Stimulated activated CD4-positive, alpha-beta T cell treated with anti-CD3 and anti-CD28 coated beads, TNF-alpha, amount 100 ng/mL, for 4 hours (primary cell): ENCODE measurements at regions not wholly inside any gene's neighbourhood (a gene's known extent, or its start where the extent isn't known, plus 50 kb on each side); places are given as distances from the start of the nearest gene placed in this dataset.

Source experiments
- DNase-seq, 3 experiments: peaks; one replicate each; pipeline ENCODE4 v3.0.0-alpha.2; 2020; ENCODE audit warnings: low read depth in 3 of 3

- no peak for DNase-seq
These were observed 277.1 kb downstream of the XXYLT1 start for GRCh38 chr3:194993896-194994295.

DNA sequence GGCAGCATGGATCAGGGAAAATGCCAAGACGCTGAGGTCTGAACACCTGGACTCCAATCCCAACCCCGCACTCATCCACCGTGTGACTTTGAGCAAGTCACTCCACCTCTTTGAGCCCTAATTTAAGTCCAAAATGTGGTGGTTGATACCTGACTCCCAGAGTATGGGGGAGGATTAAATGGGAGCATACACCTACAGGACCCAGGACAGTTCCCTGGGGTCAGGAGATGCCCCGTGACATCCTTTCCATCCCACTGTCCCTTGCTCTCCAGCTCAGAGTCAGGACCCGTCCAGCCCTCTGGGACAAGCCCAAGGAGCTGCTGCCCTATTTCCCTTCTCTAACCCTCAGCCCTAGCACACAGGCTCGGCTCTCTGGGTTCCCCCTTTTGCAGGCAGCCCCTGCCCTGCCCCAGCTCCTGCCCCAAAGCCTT, 276.4 kb downstream of the XXYLT1 start:
- no peak for DNase-seq

DNA sequence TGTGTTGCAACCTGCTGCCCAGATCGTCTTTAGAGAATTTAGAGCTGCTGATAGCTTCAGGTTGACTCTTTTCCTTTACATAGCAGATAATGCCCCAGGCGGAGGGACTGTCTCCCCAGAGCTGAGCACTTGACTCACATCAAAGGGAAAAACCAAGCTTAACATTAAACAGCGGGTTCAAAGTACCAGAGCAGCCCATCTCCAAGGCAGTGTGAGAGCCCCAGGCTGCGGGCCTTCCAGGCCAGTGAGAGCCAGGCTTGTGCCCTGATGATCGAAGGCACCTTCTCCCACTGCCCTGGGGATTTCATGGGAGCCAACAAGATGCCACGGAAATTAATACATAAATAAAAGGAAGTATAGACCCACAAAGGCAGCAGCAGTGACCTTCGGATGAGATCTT, 275.6 kb downstream of the XXYLT1 start:
- DNase-seq = no peak

- no peak for DNase-seq
These were observed 275.0 kb downstream of the XXYLT1 start for GRCh38 chr3:194995922-194996321.

DNA sequence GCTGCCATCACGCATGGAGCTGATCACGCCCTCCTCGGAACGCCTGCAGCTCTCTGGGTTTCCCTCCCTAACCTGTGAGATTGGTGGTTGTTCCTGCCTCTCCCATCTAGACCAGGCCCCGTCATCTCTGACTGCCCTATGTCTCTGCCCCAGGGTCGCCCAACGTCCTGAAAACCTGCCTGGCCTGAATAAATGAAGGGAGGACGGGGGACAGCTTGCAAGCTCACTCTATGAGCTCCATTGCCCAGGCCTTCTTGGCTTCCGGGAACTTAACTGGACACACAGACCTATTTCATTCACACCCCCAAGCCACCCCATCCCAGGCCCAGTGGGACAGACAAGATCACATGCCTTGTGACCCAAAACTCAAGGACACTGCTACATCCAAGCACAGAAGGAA, 274.2 kb downstream of the XXYLT1 start:
- no peak for DNase-seq

DNA sequence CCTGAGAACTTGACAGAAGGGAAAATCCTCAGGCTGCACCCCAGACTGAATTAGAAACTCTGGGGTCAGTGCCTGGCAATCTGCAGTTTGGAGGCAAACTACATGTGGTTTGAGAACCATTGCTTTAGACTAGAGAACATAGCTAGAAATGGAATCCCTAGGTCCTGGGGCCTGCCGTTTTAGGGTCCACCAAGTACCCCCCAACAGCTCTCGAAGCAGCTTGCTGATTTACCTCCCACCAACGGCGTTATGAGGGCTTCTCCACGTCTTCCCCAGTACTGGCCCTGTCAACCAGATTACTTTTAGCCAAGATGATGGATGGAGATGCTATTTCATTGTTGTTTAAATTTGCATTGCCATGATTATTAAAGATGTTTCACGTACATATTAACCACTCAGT, 272.5 kb downstream of the XXYLT1 start:
- DNase-seq = no peak

DNA sequence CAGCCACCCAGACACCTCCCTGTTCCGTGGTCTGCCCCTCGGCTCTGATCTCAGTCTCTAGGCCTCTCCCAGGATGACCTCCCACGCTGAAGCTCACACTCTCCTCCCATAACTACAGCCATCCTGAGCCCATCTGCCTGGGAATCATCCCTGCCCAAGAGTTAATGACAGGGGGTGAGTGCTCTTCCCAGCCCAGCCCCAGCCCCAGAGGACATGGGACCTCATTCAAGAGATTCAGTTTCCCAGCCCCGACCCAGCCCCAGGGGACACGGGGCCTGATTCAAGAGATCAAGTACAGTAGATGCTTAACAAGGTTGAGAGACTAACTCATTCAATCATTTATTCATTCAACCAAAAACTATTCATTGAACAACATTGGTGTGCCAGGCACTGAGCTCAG, 272.0 kb downstream of the XXYLT1 start:
- no peak for DNase-seq

DNA sequence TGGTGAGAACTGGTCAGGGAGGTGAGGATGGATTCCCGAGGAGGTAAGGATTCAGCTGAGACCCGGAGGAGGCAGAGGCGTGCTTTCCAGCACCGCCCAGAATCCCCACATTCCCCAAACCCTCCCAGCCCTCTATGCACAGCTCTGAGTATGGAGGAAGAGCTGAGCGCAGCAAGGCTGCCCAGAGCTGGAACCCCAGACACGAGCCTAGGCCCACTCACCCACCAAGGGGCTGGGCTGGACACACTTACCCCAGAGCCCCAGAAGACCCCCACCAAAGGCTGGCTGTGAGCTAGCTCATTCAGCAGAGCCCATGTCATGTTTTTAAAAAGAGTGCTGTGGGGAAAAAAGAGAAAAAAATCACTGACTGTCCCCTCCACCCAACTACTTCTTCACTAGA, 271.5 kb downstream of the XXYLT1 start:
- no peak for DNase-seq

GRCh38 chr3:195001261-195001660, 269.7 kb downstream of the XXYLT1 start:
- DNase-seq = no peak

DNA sequence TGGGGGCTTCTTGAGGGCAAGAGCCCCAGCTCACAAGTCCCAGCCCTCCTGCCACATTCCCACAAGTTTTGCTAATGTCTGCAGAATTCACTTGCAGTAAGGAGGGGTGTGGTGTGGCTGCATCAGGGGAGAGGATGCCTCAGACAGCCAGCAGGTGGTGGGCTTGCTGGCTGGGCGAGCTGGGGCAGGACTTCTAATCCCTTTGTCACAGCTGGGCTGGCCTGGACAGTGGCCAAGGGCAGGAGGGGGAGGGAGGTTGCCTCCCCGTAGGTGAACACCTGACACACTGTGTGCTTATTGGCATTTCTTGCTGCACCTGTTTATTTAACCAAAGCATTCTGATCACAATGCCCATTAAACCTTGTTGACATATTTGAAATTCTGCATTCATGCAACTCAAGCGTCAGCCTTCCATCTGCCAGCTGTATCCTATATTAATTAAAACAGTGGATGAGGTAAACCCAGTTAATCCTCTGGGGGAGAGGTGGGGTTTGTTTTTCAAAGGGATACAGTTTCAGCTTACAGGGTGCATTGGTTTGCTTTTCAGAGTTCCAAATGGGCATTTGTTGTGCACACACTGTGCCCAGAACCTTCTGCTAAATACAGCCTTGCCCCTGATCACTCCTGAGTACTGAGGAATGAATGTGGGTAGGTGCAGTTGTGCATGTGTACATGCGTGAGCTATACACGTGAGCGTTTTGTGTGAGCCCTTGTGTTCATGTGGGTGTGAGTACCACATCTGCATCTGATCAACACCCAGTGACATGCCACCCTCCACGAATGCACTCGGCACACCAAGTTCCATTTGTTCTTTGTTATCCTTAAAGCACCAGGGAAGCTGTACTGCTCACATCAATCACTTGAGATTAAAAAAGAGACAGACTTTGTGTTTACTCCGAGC, 268.7 kb downstream of the XXYLT1 start:
- no peak for DNase-seq

DNA sequence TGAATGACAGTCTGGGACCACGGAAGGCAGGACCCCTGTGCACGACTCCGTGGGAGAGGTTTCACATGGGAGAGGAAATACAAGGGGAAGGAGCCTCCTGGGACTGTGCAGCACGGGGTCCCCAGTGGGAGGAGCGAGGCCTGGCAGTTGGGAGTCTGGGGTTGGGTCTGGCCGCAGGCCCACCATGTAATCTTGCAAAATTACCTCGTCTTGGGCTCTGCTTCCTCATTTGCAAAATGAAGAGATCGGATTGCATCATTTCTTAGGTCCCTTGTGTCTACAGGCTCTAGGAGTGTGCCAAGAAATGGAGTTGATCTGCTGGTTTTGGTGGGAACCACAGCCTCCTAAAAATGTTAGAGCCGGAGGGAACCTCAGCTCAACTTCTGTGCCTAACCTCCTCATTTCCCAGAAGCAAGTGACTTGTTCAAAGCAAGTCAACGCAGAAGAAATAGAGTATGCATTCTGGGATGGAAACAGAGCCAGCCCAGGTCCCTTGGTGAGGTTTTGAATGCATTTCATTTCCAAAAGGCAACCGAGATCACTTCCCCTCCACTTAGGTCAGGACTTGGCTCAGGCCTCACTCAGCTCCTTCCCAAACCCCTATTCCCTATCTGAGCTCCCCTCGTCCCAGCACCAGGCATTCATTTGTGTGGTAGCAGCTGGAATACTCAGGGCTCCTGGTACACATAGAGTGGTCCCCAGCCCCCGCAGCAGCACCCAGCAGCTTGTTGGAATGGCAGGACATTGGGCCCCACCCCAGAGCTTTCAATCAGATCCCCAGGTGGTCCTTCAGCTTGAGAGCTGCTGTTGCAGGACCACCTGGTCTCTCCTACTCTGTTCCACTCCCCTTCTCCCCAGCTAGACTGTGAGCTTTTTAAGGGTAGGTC, 267.7 kb downstream of the XXYLT1 start:
- no peak for DNase-seq

GRCh38 chr3:195003893-195004289, 267.1 kb downstream of the XXYLT1 start:
- DNase-seq = no peak

DNA sequence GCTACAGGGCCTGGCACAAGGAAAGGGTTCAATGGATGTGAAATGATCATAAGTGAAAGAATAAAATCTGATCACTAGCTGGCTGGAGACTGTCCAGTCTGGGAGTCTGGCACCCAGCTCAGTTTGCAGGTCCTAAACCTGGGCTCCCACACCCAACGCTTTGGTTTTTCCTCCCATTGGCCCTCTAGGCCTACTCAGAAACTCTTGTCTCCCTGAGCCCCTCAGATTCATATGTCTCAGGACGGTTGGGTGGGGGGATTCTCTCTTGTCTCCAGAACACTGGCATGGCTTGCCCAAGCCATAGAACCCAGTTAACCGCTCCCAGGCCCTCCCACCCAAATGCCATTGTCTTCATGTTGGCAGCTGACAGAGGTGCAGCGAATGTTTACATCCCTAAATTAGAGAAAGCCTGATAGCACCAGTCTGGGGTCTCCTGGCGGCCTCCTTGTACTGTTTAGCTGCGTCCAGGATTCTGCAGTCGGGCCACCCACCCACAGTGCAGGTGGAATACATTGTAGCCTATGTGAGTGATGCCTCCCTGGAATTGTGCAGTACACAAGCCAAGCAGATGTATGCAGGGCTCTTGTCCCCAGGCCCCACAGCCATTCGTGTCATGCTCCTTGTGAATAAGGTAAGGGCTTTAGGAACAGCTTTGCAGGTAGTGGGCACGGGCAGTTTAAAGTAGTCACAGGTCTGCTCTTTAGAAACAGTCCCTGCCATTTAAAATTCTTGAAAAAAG, 266.3 kb downstream of the XXYLT1 start:
- DNase-seq = no peak

- no peak for DNase-seq
These were observed 265.7 kb downstream of the XXYLT1 start for GRCh38 chr3:195005251-195005620.

- DNase-seq = no peak
These were observed 265.0 kb downstream of the XXYLT1 start for GRCh38 chr3:195005759-195006510.

DNA sequence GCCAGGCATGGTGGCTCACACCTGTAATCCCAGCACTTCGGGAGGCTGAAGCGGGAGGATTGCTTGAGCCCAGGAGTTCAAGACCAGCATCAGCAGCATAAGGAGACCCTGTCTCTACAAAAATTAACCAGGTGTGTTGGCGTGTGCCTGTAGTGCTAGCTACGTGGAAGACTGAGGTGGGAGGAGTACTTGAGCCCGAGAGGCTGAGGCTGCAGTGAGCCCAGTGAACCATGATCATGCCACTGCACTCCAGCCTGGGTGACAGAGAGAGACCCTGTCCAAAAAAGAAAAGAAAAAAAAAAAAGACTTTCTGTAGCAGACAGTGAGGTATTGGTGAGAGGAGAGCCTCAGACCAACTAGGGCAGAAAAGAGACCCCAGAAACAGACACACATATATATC, 263.8 kb downstream of the XXYLT1 start:
- no peak for DNase-seq

- no peak for DNase-seq
These were observed 263.2 kb downstream of the XXYLT1 start for GRCh38 chr3:195007766-195008165.

GRCh38 chr3:195008816-195009215, 262.1 kb downstream of the XXYLT1 start:
- no peak for DNase-seq

DNA sequence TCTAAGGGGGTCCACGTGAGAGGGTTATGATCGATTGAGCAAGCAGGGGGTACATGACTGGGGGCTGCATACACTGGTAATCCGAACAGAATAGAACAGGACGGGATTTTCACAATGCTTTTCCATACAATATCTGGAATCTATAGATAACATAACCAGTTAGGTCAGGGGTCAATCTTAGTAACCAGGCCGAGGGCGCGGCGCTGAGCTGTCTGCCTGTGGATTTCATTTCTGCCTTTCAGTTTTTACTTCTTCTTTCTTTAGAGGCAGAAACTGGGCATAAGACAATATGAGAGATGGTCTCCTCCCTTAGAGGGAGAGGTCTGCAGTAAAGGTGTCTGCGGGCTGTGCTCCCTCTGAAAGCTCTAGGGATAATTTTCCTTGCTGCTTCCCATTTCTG, 261.3 kb downstream of the XXYLT1 start:
- no peak for DNase-seq

DNA sequence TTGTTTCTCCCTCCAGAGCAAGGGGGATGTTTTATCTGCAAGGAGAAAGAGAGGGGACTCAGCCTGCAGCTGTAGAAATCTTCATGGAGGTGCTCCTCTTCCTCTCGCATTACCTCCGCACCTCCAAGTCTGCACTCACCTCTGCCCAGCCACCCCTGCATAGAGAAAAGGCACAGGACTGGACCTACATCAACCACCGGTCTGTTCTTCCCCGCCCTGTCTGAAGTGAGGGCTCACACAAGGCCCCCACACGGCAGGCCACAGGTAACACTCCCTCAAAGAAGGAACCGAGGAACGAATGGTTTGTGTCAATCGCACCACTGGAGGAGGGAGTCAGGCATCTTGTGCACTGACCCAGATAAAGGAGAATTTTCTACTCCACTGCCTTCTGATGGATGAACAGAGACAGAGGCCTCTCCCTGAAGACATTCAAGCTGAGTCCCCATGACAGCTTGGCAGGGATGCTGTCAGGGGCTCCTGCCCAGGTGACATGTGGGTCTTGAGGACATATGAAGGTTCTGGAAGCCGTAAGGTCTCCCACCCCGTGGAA, 260.3 kb downstream of the XXYLT1 start:
- no peak for DNase-seq

- DNase-seq = no peak
These were observed 259.6 kb downstream of the XXYLT1 start for GRCh38 chr3:195011231-195011834.
